WI38 (cell line): ENCODE measurements at regions not wholly inside any gene's neighbourhood (a gene's known extent, or its start where the extent isn't known, plus 50 kb on each side); places are given as distances from the start of the nearest gene placed in this dataset.
"Not testable (repeated sequence)": the region's sequence is repeated elsewhere in the genome, so short reads cannot be mapped to it uniquely, and the experiment has no call there.

Experiments
- H3K4me3 ChIP-seq: 2 replicates; pipeline ENCODE4 v1.5.1; 2011; ENCODE audit warnings: low read depth, mild to moderate bottlenecking, control low read depth, low read length
- CTCF ChIP-seq: IDR thresholded peaks from 2 replicates; pipeline ENCODE4 v1.5.1; 2012; ENCODE audit warnings: low read depth, mild to moderate bottlenecking, control low read depth, low read length

GRCh38 chr3:175941352-175941751 lies 1082.2 kb downstream of the NAALADL2 start:
- no peak overlapping the region for H3K4me3 ChIP-seq
- TF ChIP-seq CTCF = peak; percentile 33; the same call in 1 of the 2 replicates

GRCh38 chr3:175940881-175941280 lies 1081.7 kb downstream of the NAALADL2 start:
- no peak overlapping the region for H3K4me3 ChIP-seq
- TF ChIP-seq CTCF = no peak

- H3K4me3 ChIP-seq = no peak overlapping the region
- no peak for TF ChIP-seq CTCF
These were observed 1081.1 kb downstream of the NAALADL2 start for GRCh38 chr3:175940243-175940642.

- not testable (repeated sequence) for H3K4me3 ChIP-seq
These were observed 1078.2 kb downstream of the NAALADL2 start for GRCh38 chr3:175937367-175937766.

- H3K4me3 ChIP-seq = no peak overlapping the region
- TF ChIP-seq CTCF = no peak
These were observed 1073.5 kb downstream of the NAALADL2 start for GRCh38 chr3:175932586-175932985.

- TF ChIP-seq CTCF = no peak
- no peak overlapping the region for H3K4me3 ChIP-seq
These were observed 1060.0 kb downstream of the NAALADL2 start for GRCh38 chr3:175919133-175919532.

GRCh38 chr3:175916191-175916934 lies 1057.2 kb downstream of the NAALADL2 start:
- TF ChIP-seq CTCF = no peak
- H3K4me3 ChIP-seq = no peak overlapping the region

- no peak overlapping the region for H3K4me3 ChIP-seq
These were observed 1055.7 kb downstream of the NAALADL2 start for GRCh38 chr3:175914785-175915184.

More at GRCh38 chr3:175914785-175915184, 1055.7 kb downstream of the NAALADL2 start:
- TF ChIP-seq CTCF = no peak
